VCaP (cell line): ENCODE measurements at regions not wholly inside any gene's neighbourhood (a gene's known extent, or its start where the extent isn't known, plus 50 kb on each side); places are given as distances from the start of the nearest gene placed in this dataset.

Experiments used
- H3K27ac ChIP-seq: fragments of 450-650 bp; 2 replicates; pipeline ENCODE4 v1.5.1; 2017
- CTCF ChIP-seq: fragments of 450-650 bp; conservative IDR thresholded peaks from 2 replicates; pipeline ENCODE4 v1.5.1; 2017; ENCODE audit warnings: mild to moderate bottlenecking, moderate library complexity

GRCh38 chr15:68871507-68871906, 50.8 kb upstream of the ANP32A start:
- no peak overlapping the region for H3K27ac ChIP-seq
- no peak for TF ChIP-seq CTCF

- H3K27ac ChIP-seq = no peak overlapping the region
- no peak for TF ChIP-seq CTCF
Measured at GRCh38 chr15:68874788-68875187, 54.1 kb upstream of the ANP32A start.

GRCh38 chr15:68875377-68876116, 54.8 kb upstream of the SPESP1 start:
- H3K27ac ChIP-seq = no peak overlapping the region
- peak; percentile 93 for TF ChIP-seq CTCF

GRCh38 chr15:68877626-68878025, 52.7 kb upstream of the SPESP1 start:
- H3K27ac ChIP-seq = no peak overlapping the region
- TF ChIP-seq CTCF = no peak

DNA sequence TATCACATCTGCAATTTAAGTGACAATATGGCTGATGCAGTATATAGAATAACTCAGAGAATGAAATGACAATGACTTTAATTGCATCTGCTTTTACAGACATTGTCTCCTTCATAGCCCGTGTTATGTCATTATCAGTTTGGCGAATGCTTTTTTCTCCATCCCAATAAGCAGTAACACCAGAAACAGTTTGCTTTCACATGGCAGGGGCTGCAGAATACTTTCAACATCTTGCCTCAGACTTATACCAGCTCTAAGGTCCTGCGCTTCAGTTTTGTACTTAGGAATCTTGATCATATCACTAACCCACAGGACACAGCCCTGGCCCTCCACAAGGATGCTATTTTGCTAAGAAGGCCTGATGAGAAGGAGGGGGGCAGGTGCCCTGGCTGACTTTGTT, 49.9 kb upstream of the SPESP1 start:
- no peak overlapping the region for H3K27ac ChIP-seq
- no peak for TF ChIP-seq CTCF
